Nephron (organoid): ENCODE measurements at regions not wholly inside any gene's neighbourhood (a gene's known extent, or its start where the extent isn't known, plus 50 kb on each side); places are given as distances from the start of the nearest gene placed in this dataset.
A peak's percentile ranks its signal among the peaks of the same experiment; 100 is the strongest.

Experiments
- H3K27ac Mint-ChIP-seq, 3 experiments: 2 replicates each; pipeline ENCODE4 v1.8.0; 2020; ENCODE audit warnings: mixed read lengths in 3 of 3, mild to moderate bottlenecking in 2 of 3, moderate library complexity in 1 of 3
- H3K27me3 Mint-ChIP-seq: 2 replicates; pipeline ENCODE4 v1.8.0; 2021; ENCODE audit warnings: low read depth, mild to moderate bottlenecking, moderate library complexity, mixed read lengths
- H3K36me3 Mint-ChIP-seq: 2 replicates; pipeline ENCODE4 v1.8.0; 2020; ENCODE audit warnings: low read depth, mixed read lengths
- H3K4me1 Mint-ChIP-seq: 2 replicates; pipeline ENCODE4 v1.8.0; 2020; ENCODE audit warnings: mixed read lengths
- H3K4me3 Mint-ChIP-seq, 3 experiments: 2 replicates each; pipeline ENCODE4 v1.8.0; 2020; ENCODE audit warnings: mild to moderate bottlenecking in 3 of 3, mixed read lengths in 3 of 3, moderate library complexity in 2 of 3
- H3K9me3 Mint-ChIP-seq: 2 replicates; pipeline ENCODE4 v1.8.0; 2020; ENCODE audit warnings: mixed read lengths
- CTCF ChIP-seq, 3 experiments: fragments of 200-600 bp; sonication (generic); IDR thresholded peaks; one replicate each; pipeline ENCODE4 v1.5.0; 2021; ENCODE audit warnings: antibody characterized with exemption in 3 of 3; ENCODE audit not compliant: unreplicated experiment in 3 of 3

DNA sequence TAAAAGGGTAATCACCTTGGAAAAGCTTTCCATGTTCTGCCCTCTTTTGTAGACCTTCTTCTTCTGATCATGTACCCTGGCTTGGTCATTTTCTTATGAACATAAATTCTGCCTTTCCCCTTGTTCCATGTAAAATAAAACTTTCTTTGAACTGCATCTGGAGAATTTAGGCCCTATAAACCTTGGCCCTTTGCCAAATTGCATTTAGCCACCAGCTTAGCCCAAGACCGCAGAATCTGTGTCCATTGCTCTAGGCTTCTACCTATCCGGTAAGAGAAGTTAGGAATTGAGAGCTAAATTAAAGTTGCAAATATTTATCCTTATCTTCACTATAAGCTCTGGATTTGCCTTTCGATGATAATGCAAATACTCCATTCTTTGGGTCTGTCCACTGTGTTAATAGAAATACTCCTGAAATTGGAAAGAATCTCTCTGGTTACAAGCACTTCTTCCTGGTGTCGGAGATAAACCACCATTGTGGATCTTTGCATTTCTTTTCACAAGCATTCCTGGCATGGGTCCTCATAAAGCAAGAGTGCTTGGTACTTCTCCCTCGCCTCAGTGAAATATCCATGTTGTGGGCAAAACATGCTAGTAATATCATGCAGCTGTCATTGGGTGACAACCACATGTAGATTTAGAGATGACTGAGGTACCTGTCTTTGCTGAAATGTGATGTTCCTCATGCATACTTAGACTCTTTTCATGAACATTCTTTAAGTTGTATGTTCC, 698.0 kb upstream of the WWC1 start:
- Mint-ChIP-seq H3K4me3 (no peak overlapping the region), H3K27me3 (no peaks in the 10 kb centered on the region), H3K9me3 (no peaks in the 10 kb centered on the region), H3K4me1 (no peaks in the 10 kb centered on the region), H3K27ac (no peak overlapping the region), H3K36me3 (no peaks in the 10 kb centered on the region)
- TF ChIP-seq CTCF (IDR thresholded peaks at IDR 0.05; ENCODE audit: unreplicated experiment in 3 of 3) = no peak

DNA sequence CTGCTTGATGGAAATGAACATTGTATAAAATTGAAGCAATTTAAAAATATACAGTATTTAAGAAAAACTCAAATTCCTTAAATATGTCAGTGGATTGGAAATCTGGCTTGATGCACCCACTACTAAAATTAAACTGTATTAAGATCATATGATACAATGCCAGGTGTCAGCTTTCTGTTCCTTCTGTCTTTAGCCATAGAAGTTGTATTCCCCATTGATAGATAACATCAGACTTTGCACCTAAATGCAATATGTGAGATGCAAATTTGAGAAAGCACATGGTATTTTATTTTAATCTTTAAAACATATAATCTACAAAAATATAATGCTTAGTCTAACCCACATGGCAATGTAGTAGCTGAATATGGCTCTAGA, 697.4 kb upstream of the WWC1 start:
- Mint-ChIP-seq H3K27ac (no peak overlapping the region), H3K27me3 (no peaks in the 10 kb centered on the region), H3K36me3 (no peaks in the 10 kb centered on the region), H3K9me3 (no peaks in the 10 kb centered on the region), H3K4me3 (no peak overlapping the region), H3K4me1 (no peaks in the 10 kb centered on the region)
- no peak for TF ChIP-seq CTCF (IDR thresholded peaks at IDR 0.05; ENCODE audit: unreplicated experiment in 3 of 3)

GRCh38 chr5:167594750-167595149, 696.7 kb upstream of the WWC1 start:
- H3K4me1 Mint-ChIP-seq = no peaks in the 10 kb centered on the region
- no peak for TF ChIP-seq CTCF (IDR thresholded peaks at IDR 0.05; ENCODE audit: unreplicated experiment in 3 of 3)
- no peaks in the 10 kb centered on the region for H3K36me3 Mint-ChIP-seq
- no peak overlapping the region for H3K4me3 Mint-ChIP-seq
- no peaks in the 10 kb centered on the region for H3K27me3 Mint-ChIP-seq
- H3K27ac Mint-ChIP-seq = no peak overlapping the region
- H3K9me3 Mint-ChIP-seq = no peaks in the 10 kb centered on the region

- no peaks in the 10 kb centered on the region for H3K27me3 Mint-ChIP-seq
- H3K27ac Mint-ChIP-seq = no peak overlapping the region
- no peaks in the 10 kb centered on the region for H3K9me3 Mint-ChIP-seq
- no peak overlapping the region for H3K4me3 Mint-ChIP-seq
- no peak for TF ChIP-seq CTCF (IDR thresholded peaks at IDR 0.05; ENCODE audit: unreplicated experiment in 3 of 3)
- no peaks in the 10 kb centered on the region for H3K4me1 Mint-ChIP-seq
- H3K36me3 Mint-ChIP-seq = no peaks in the 10 kb centered on the region
Observed at GRCh38 chr5:167595196-167595595, 696.2 kb upstream of the WWC1 start.

DNA sequence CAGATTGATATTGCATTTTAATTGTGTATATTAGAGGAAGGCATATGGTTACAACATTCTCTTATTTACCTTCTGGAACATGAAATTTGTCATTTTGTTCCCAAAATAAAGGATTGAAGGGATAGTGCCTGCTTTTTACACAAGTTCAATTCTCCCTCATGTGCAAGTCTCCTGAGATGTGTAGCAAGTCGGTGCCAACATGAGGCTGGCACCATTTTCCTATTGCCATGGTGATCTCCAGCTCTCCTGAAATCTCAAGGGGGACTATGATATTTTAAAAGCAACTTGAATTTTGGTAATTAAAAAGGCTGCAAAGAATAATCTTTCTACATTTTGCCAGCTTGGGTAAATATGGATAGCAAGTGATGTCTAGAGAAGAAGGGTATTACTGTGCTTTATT, 693.3 kb upstream of the WWC1 start:
- Mint-ChIP-seq H3K27ac (no peak overlapping the region), H3K27me3 (no peaks in the 10 kb centered on the region), H3K4me3 (no peak overlapping the region), H3K4me1 (peaks cover 12% of the 10 kb centered on the region), H3K9me3 (no peaks in the 10 kb centered on the region), H3K36me3 (no peaks in the 10 kb centered on the region)
- no peak for TF ChIP-seq CTCF (IDR thresholded peaks at IDR 0.05; ENCODE audit: unreplicated experiment in 3 of 3)

GRCh38 chr5:167602067-167602466, 689.4 kb upstream of the WWC1 start:
- TF ChIP-seq CTCF (IDR thresholded peaks at IDR 0.05; ENCODE audit: unreplicated experiment in 3 of 3) = no peak
- Mint-ChIP-seq H3K27me3 (no peaks in the 10 kb centered on the region), H3K9me3 (no peaks in the 10 kb centered on the region), H3K4me3 (no peak overlapping the region), H3K36me3 (no peaks in the 10 kb centered on the region), H3K27ac (peak overlapping the region in 2 of 3 experiments; percentile 13 to 21), H3K4me1 (peaks cover 12% of the 10 kb centered on the region)
